RPMI7951 (cell line): ENCODE measurements at regions not wholly inside any gene's neighbourhood (a gene's known extent, or its start where the extent isn't known, plus 50 kb on each side); places are given as distances from the start of the nearest gene placed in this dataset.

ENCODE experiments used
- DNase-seq: peaks from one replicate; pipeline ENCODE4 v3.0.0-alpha.2; 2012; ENCODE audit warnings: low read depth

DNA sequence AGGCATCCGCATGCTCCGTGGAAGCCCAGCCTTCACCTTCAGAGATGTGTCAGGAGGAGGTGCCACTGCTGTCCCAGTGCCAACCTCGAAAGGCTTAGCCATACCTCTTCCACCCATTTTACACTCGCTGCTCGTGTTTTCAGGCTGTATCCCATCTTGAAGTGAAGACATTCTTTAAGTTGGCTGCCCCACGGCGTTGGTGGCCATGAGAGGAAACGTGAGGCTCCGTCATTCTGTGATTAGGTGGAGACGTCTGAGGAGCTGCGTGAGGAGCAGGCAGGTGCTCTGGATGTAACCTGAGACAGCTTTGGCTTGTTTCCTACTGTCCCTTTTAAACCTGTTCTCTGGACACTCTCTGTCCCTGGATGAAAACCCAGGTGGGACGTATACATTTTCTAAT lies 159.9 kb upstream of the RNF32 start:
- no peak for DNase-seq

DNA sequence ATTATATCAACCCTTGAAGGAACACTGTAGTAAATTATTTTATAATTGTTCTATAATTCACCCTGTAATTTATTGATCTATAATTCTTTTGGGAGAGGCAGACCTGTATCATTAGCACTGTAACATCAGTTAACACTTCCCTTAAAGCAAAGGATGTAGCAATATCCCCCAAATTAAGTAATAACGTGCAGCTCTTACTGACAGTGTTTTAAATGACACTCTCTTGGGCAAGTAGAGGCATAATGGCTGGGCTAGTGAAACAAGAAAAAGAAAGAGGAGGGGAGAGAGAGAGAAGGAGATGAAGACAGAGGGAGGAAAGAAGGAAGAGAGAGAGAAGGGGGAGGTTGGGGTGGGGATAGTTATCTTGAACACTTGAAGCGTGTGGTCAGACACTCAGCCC lies 161.0 kb upstream of the RNF32 start:
- DNase-seq: no peak

DNA sequence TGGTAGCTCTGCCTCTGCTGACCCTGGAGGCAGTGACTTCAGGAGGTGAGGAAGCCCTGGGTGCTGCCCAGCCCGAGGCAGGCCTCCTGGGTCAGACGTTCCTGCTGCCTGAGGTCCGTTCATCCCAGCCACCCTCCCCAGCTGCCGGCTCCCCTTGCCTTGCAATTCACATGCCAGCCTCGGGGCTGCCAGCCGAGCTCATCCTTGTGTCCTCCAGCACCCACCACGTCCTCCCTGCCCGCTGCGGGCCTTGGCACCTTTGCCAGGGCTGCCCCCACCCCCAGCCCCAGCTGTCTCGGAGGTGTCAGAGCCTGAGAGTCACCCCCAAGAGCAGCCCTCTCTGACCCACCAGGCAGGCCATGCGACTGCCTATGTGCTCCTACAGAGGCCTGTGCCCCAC lies 162.1 kb upstream of the RNF32 start:
- DNase-seq: no peak

DNA sequence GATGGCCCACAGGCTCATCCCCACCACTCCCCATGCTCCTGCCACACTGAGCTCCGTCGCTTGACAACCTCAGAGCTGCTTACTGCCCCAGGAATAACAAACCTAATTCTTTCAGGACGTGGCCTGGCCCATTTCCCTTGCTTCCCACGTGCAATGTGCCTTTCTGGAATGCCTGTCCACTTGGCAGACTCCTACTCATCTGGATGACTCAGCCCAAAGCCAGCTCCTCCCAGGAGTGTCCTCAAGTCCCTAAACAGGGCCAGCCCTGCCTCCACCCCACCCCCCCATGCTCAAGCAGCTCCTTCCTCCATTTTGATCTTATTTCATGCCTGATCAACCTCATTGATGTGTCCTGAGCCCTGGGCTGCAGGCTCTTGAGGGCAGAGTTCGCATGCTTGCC lies 164.9 kb upstream of the RNF32 start:
- DNase-seq: peak; percentile 87

DNA sequence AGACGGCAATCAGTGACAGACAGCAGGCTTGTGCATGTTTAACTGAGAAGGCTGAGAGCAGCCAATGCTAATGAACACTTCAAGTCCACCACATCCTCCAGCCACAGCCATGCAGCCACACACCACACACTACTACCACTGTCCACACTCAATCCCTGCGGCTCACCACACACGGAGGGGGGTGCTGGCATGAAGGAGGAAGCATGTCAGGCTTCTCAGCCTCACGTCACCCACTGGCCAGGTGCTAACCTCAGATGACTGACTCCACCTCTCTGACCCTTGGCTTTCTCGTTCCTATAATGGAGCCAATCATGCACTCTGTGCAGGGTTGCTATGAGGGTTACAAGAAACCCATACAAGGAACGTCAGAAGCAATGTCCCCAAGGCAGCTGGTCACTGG lies 165.4 kb upstream of the RNF32 start:
- DNase-seq: peak; percentile 57

DNA sequence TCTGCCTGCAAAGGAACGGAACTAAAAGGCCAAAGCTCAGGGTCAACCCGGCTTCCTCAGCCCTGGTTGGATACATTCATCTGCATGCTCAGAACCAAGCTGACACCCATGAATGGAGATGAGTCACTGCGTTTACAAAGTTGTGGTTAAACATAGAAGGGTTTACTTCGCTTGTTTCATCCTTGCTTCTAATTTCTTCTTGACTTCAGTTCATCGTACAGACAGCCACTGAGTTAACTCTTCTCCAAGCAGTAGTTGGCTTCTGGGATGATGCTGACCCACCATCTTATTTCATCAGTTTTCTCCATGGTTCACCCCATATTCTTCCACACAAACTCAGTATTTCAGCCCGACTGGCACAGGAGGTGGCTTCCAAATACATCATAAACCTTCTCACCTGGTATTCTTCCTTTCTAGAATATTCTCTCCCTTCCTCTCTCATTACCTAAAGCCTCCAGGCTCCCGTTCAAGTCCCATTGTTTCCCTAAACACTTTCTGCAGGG lies 166.3 kb upstream of the RNF32 start:
- peak; percentile 86 for DNase-seq

DNA sequence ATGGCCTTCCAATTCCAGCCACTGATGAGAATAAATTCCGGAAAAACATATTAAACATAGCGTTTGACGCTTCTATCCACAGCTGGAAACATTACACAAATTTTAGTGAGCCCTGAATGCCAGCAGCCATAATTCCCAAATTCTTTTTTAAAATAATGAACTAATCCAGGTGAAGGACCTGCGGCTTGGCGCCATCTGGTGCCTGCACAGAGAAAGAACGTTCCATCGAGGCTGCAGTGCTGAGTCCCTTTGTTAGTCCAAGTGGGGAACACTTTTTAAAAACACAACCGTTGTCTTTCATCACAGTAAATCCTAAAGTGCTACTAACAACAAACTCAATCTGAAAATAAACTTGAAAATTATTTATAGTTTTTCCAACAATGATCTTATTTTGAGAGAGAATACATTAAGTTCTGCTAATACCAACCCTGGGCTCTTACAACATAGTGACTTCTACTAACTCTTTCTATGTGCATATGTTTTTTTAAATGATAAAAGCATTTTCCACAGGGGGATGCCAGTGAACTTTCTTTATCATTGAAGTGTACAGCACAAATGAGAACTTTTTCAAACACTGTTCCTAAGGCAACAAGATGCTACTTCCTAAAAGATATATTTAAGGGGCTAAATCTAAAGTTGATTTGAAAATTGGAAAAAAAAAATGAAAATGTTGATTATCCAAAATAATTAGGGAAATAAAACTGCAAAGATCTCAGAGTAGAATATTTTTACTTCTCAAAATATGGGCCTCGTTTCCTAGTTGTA lies 166.9 kb upstream of the RNF32 start:
- DNase-seq: peak; percentile 15

DNA sequence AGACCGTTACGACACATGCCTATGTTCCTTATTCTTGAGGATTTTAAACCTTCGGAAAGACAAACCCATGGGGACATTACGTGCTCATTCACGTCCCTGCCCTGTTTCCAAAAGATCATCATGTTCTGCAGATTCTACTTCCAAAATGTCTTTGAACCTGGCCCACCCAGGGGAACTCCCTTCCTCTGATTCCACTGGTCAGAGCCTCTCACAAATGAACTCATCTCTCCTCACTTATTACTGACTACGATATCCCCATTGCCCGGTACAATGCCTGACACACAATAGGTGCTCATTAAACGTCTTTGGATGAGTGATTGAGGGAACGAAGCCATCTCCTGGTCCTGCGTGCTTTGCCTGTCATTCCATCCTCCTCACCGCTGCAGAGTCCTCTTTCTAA lies 168.3 kb upstream of the RNF32 start:
- no peak for DNase-seq

DNA sequence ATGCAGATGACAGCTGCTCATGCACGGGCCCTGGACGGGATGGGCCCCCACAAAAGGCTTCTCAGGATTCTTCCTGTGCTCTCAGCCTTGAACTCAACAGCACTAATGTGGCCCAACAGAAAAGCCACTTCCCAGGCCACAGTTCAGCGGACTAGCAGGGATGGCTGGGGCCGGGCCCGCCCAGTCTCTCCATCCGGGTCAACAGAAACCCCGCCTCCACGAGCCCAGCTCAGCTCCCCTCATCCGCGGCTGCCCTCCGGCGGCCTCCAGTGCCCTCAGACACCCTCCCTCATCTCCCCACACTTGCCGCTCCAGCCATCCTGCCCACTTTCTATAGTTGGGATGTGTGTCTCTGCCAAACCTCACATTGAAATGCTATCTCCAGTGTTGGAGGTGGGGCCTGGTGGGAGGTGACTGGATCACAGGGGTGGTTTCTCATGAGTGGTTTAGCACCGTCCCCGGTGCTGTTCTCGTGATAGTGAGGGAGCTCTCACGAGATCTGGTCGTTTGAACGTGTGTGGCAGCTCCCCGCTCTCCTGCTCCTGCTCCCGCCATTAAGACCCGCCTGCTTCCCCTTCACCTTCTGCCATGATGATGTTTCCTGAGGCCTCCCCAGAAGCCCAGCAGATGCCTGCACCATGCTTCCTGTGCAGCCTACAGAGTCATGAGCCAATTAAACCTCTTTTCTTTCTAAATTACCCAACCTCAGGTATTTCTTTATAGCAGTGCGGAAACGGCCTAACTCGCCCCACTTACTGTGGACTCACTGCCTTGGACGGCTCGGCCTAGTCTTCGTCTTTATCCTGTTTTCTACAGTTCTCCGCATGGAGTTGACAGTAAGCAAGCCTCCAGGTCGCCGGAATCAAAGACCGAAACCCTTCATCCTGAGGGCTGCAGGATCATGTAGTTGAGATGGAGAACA lies 169.9 kb upstream of the RNF32 start:
- DNase-seq: no peak

DNA sequence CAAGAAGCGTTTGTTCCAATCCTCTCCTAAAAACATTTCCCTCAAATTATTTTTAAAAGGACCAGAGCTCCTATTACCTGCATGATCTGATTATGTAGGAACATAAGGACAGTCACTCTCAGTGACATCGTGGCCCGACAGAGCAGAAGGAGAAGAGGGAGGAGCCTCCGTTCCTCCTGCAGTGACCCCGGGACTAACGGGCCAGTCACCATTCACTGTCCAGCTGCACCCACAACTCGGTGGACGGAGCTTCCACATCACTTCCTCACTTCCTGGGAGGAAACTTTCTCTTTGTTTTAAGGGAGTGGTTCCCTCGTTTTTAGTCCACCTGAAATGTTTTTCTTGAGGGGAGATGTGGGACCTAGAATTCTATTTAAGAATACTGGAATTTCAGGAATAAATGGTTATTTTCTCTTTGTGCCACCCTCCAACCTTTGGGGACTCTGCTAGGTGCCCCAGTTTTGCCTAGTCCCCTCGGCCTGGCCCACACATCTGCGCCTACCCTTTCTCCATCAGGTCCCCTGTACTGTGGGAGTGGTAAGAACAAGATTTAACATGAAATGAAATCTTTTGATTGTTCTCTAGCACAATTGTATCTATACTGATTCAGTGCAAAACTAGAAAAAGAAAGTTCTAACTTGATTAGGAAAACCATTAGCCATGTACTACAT lies 173.5 kb upstream of the RNF32 start:
- DNase-seq: no peak

DNA sequence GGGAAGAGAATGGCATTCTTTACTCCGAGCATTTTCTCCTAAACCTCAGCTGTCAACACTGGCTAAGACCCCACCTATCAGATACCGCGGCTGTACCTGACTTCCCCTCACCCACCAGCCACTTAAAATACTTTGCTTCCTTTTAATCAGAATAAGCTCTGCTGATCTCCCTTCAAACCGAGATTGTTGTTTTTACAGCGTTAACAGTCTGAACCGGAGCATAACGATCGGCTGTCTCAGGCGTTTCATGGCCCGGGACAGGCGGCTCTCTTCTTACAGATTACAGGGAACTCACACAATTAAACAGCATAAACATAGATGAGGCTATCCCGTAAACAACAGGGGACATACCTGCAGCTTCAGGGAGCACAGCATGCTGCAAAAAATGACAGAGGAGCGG lies 174.3 kb upstream of the RNF32 start:
- DNase-seq: no peak

DNA sequence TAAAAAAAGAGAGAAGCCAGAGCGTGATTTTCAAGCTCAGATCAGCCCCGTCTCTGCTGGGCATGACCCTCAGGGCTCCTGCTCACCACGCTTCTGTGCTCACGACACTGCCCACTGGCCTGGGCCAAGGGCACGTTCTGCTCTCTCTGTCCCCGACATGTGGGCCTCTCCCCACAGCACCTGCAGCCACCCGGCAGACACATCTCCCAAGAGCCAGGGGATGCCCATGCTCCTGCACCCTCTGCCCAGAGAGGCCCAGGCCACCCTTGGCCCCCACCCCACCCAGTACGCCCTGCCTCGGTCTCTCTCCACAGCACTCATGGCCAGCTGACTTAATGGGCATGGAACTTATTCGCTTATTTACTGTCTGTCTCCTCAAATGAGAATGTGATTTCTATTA lies 175.4 kb upstream of the RNF32 start:
- DNase-seq: no peak

DNA sequence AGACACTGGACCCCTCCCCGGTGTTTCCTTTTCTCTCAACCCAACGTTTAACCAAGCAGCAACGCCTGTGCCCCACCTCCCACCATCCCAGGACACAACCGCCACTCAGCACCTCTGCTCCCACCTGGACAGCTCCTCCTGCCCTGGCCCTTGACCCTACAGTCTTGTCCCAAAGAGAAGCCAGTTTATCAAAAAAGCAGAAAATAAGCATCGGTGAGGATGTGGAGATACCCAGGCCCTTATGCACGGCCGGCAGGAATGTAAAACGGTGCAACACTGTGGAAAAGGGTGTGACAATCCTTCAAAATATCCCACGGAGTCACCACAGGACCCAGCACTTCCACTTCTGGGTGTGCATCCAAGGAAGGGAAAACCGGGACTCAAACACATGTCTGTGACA lies 176.2 kb upstream of the RNF32 start:
- DNase-seq: no peak

DNA sequence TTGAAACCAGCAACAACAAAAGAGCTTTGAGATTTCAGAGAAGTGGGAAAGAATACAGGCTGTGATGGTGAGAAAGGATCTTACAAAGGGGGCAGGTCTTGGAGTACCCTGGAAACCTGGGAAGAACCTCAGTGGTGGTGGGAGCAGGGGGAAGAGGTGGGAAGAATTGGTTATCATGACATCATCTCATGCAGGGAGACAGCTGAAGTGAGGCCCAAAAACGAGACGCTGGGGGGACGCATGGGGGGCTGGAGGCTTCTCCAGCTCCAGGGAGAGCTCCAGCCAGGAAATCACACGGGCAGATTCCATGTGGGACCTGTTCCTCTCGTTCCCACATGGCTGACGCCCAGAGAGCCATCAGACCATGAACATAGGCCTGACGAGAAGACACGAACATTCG lies 177.3 kb upstream of the RNF32 start:
- DNase-seq: no peak

DNA sequence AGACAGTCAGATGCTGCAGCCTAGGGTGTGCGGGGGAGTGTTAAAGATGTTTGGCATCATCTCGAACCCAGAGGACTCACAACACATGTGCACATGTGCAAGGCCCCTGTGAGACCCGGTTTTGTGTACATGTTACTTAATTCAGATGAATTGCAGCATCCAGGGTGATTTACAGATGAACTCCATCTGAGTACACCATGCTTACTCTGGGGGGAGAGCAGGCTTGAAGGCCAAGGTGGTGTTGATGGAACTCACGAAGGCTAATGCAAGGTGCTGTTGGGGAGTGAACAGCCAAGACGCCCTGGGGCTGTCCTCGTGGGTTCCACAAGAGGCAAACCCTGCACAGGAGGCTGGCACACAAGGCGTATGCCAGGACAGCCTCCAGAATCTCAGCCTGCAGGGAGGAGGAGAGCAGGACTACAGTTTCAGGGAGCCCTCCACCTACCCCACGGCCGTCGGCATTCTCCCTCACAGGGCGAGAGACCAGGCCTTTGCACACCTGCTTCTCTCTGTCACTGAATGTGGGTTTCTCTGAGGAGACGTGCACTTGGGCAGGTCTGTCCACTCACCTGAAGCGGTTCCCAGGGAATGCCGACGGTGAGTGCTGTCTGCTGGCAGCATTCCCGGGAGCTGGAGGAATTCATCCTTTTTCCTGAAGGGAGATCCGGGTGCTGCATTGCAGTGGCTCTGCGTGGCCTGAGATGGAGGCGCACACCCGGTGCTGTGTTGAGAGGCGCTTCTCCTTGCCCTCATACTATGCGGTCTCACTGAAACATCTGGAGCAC lies 178.5 kb upstream of the RNF32 start:
- no peak for DNase-seq

DNA sequence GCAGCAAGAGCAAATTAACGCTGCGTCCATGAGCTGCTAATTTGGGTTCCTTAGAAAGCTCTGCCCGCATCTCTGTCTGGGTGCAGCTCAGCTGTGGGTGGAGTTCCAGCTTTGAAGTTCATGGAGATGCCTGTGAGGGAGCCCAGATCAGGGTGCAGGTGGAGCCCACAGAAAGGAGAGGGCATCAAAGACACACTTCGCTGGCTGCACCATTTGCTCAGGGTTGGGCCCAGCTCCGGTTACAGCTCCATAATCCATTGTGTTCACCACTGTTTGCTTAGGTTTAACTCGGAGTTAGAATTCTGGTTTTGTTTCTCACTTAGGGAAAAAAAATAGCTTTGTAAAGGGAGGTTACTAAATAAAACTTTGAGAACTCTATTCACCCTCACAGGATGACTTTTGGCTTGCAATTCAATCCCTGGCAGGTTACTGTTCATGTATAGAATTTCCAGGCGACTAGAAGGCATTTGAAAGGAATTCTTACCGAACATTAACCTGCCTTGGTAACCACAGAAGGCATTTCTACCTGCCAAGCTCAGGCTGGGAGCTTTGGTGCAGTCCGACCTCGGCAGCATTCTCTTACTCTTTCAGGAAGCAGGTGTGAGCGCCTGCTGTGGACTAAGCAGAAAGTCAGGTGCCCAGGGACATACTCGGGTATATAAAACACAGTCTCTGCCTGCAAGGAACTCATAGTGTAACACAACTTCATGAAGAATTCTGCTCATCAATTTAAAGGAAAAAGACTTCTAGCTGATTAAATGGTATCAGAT lies 179.5 kb upstream of the RNF32 start:
- no peak for DNase-seq

DNA sequence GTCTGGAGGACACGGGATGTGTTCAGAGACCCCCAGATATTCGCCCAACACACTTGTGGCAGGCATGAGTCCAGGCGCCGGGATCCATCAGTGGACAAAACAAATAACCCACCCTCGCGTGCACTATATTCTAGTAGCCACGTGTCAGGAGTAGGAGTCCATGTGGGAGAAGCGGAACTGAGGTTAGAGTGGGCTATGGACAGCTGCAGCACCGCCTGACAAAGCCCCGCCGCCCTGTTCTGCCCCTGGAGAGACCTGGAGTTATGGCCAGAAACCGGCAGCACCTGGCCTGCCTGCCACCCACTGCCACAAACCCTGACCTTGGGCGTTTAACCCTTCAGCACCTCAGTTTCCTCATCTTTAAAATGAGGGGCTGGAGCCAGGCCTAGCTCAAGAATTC lies 181.0 kb upstream of the RNF32 start:
- DNase-seq: no peak

DNA sequence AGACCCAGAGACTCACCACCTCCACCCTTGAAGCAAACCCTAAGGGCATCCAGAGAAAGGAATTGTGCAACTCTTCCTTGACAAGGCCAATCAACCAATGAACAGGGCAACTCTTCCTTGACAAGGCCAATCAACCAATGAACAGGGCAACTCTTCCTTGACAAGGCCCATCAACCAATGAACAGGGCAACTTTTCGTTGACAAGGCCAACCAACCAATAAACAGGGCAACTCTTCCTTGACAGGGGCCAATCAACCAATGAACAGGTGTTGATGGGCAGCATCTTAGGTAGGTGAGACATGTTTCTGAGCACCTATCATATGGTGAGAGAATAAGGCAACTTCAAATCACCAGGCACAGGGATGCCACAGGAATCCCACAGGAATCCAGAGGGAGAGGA lies 181.5 kb upstream of the RNF32 start:
- no peak for DNase-seq

DNA sequence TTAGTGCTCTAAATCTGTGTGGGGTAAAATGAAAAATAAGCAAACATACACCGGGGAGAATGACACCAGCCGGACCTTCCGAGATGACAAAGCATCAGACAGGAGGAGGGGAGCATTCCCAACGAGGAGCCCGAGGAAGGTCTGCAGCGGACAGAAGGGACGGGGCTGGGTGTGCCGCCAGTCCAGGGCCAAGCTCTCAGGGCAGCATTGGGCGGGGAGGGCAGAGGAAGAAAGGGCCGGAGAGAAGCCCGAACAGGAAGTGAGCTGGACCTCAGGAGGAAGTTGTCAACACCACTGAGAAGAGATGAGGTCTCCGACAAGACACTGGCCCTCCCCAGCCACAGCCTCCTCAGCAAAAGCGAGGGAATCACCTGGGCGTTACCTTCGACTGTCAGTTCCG lies 182.6 kb upstream of the RNF32 start:
- no peak for DNase-seq

DNA sequence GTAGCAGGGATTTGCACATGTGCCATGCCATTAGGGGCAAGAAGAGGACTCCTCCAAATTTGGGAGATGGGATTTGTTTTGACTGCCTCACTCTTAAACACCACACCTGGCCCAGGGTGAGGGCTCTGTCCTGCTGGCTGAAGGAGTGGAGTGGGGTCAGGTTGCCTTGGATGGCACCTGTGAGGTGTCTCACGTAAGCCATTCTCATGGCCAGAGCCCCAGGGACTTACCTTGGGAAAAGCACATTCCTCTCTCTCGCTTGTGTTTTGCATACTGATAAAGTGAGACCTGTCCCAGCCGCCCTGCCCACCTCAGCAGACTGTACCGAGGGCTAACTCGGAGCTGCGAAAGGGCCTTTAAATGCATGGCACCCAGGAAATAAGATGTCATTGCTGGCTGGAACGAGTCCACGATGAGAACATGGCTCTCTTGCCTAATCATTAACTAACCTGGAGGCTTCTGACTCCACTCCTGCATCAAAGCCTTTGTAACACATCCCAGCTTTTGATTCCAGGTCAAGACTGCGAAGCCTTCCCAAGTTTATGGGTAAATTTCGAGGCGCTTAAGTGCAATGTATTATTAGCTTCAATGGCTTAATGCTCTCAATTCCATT lies 184.0 kb upstream of the RNF32 start:
- DNase-seq: no peak
